SK-N-SH (cell line): ENCODE measurements at regions not wholly inside any gene's neighbourhood (a gene's known extent, or its start where the extent isn't known, plus 50 kb on each side); places are given as distances from the start of the nearest gene placed in this dataset.

Experiments
- CTCF ChIA-PET: fragments of 300-600, 350-600 bp; formaldehyde crosslinking; extraction: SDS; loops from one replicate; lab custom pipeline; 2021; lab: Yijun Ruan, JAX
- POLR2A ChIA-PET: fragments of 350-600 bp; sonication (Branson Sonifier 250); formaldehyde crosslinking; extraction: SDS; loops from one replicate; lab custom pipeline; 2020; ENCODE audit warnings: antibody characterized with exemption, inconsistent platforms; lab: Yijun Ruan, JAX
- DNase-seq: peaks from one replicate; pipeline ENCODE4 v3.0.0; 2012
- H2AFZ ChIP-seq: fragments of 200-600 bp; sonication (generic); 2 replicates; pipeline ENCODE4 v1.8.1; 2016; ENCODE audit warnings: antibody characterized with exemption, mild to moderate bottlenecking, low read depth
- H3F3A ChIP-seq: fragments of 200-600 bp; sonication (generic); replicated peaks from 2 replicates; pipeline ENCODE3; 2016; ENCODE audit warnings: antibody characterized with exemption, mild to moderate bottlenecking; ENCODE audit not compliant: insufficient read depth
- H3K27ac ChIP-seq, 2 experiments: fragments of 200-500 bp in 1 of 2; fragments of 200-600 bp in 1 of 2; sonication (Bioruptor generic) in 1 of 2; sonication (generic), shearing (Covaris generic) in 1 of 2; 2 replicates each; pipeline versions ENCODE4 v1.5.1 to v1.6.1; 2014 to 2016; ENCODE audit warnings: low read depth in 2 of 2, inconsistent platforms in 1 of 2, low read length in 1 of 2, mild to moderate bottlenecking in 1 of 2, mixed read lengths in 1 of 2
- H3K27me3 ChIP-seq: fragments of 200-600 bp; sonication (generic), shearing (Covaris generic); 2 replicates; pipeline ENCODE4 v1.6.1; 2016; ENCODE audit warnings: mixed run types; ENCODE audit not compliant: insufficient read depth
- H3K36me3 ChIP-seq, 2 experiments: fragments of 200-500 bp in 1 of 2; fragments of 200-600 bp in 1 of 2; sonication (Bioruptor generic) in 1 of 2; sonication (generic) in 1 of 2; replicated peaks in 1 of 2; 2 replicates each; pipeline versions ENCODE3 to v1.5.1; 2014 to 2016; ENCODE audit warnings: low read length in 1 of 2, mild to moderate bottlenecking in 1 of 2; ENCODE audit not compliant: insufficient read depth in 2 of 2, control insufficient read depth in 1 of 2
- H3K4me1 ChIP-seq, 2 experiments: fragments of 200-500 bp in 1 of 2; fragments of 200-600 bp in 1 of 2; sonication (Bioruptor generic) in 1 of 2; sonication (generic), shearing (Covaris generic) in 1 of 2; 2 replicates each; pipeline versions ENCODE4 v1.5.1 to v1.6.1; 2014 to 2016; ENCODE audit warnings: low read depth in 1 of 2, low read length in 1 of 2, mixed run types in 1 of 2; ENCODE audit not compliant: insufficient read depth in 2 of 2, control insufficient read depth in 1 of 2
- H3K4me2 ChIP-seq: fragments of 200-600 bp; sonication (generic), shearing (Covaris generic); 2 replicates; pipeline ENCODE4 v1.6.1; 2017; ENCODE audit warnings: mixed run types
- H3K4me3 ChIP-seq, 2 experiments: fragments of 200-500 bp in 1 of 2; fragments of 200-600 bp in 1 of 2; sonication (Bioruptor generic) in 1 of 2; sonication (generic), shearing (Covaris generic) in 1 of 2; 2 replicates each; pipeline versions ENCODE4 v1.5.1 to v1.8.1; 2014 to 2016; ENCODE audit warnings: low read depth in 2 of 2, inconsistent platforms in 1 of 2, low read length in 1 of 2, mild to moderate bottlenecking in 1 of 2, mixed read lengths in 1 of 2, moderate library complexity in 1 of 2
- H3K79me2 ChIP-seq: fragments of 200-600 bp; sonication (generic); 2 replicates; pipeline ENCODE4 v1.8.1; 2017; ENCODE audit warnings: mild to moderate bottlenecking; ENCODE audit not compliant: insufficient read depth
- H3K9ac ChIP-seq: fragments of 200-600 bp; sonication (generic); 2 replicates; pipeline ENCODE4 v1.6.1; 2017; ENCODE audit warnings: mixed run types
- H3K9me2 ChIP-seq: fragments of 200-600 bp; sonication (generic); 2 replicates; pipeline ENCODE4 v1.6.1; 2017; ENCODE audit warnings: mixed run types
- H3K9me3 ChIP-seq: fragments of 200-600 bp; sonication (generic); 2 replicates; pipeline ENCODE4 v1.6.1; 2017; ENCODE audit warnings: mixed run types, mild to moderate bottlenecking, moderate library complexity
- H4K20me1 ChIP-seq: fragments of 200-600 bp; sonication (generic); 2 replicates; pipeline ENCODE4 v1.6.1; 2017; ENCODE audit warnings: mild to moderate bottlenecking, mixed run types; ENCODE audit not compliant: insufficient read depth
- CHD2 ChIP-seq: fragments of 150-350 bp; IDR thresholded peaks from 2 replicates; pipeline ENCODE4 v1.6.1; 2018; ENCODE audit warnings: low read length; ENCODE audit not compliant: partially characterized antibody
- ELF1 ChIP-seq: IDR thresholded peaks from 2 replicates; pipeline ENCODE4 v1.4.0; 2012
- FOSL2 ChIP-seq: IDR thresholded peaks from 2 replicates; pipeline ENCODE4 v1.4.0; 2012; ENCODE audit warnings: low read depth, mild to moderate bottlenecking, moderate library complexity, borderline replicate concordance
- FOXJ3 ChIP-seq: sonication (generic); formaldehyde crosslinking; IDR thresholded peaks from 2 replicates; pipeline ENCODE4 v1.5.1; 2020; ENCODE audit warnings: mild to moderate bottlenecking, missing genetic modification reagents
- GABPA ChIP-seq: IDR thresholded peaks from 2 replicates; pipeline ENCODE4 v1.4.0; 2012; ENCODE audit warnings: low read depth, mild to moderate bottlenecking
- GATA2 ChIP-seq: sonication (generic); formaldehyde crosslinking; IDR thresholded peaks from 2 replicates; pipeline ENCODE4 v1.5.0; 2020; ENCODE audit warnings: mild to moderate bottlenecking, missing genetic modification reagents
- MEF2A ChIP-seq: IDR thresholded peaks from 2 replicates; pipeline ENCODE4 v1.4.0; 2012; ENCODE audit warnings: low read depth, borderline replicate concordance
- NFIC ChIP-seq: IDR thresholded peaks from 2 replicates; pipeline ENCODE4 v1.4.0; 2012; ENCODE audit warnings: borderline replicate concordance
- RAD21 ChIP-seq: IDR thresholded peaks from 2 replicates; pipeline ENCODE4 v1.6.1; 2012; ENCODE audit warnings: mild to moderate bottlenecking, low read length
- RCOR1 ChIP-seq: fragments of 150-350 bp; IDR thresholded peaks from 2 replicates; pipeline ENCODE4 v1.6.1; 2017; ENCODE audit warnings: antibody characterized with exemption, low read length
- RFX5 ChIP-seq: IDR thresholded peaks from 2 replicates; pipeline ENCODE4 v1.6.1; 2012; ENCODE audit warnings: mild to moderate bottlenecking, improper control_type of control experiment, low read length
- SIN3A ChIP-seq: IDR thresholded peaks from 2 replicates; pipeline ENCODE4 v1.6.1; 2012; ENCODE audit warnings: low read depth, mild to moderate bottlenecking, low read length, moderate library complexity, borderline replicate concordance
- TCF12 ChIP-seq: IDR thresholded peaks from 2 replicates; pipeline ENCODE4 v1.4.0; 2012
- YY1 ChIP-seq: IDR thresholded peaks from 2 replicates; pipeline ENCODE4 v1.4.0; 2012; ENCODE audit warnings: low read depth, mild to moderate bottlenecking
- WGBS: methylation state at CpG from one replicate; pipeline ENCODE4 v1.1.6; 2017; ENCODE audit warnings: low lambda C conversion rate; 5-methylcytosine and 5-hydroxymethylcytosine counted together
- TF ChIP-seq, protein P1 (sequence below): IDR thresholded peaks from 2 replicates; pipeline ENCODE4 v1.4.0; 2012; ENCODE audit warnings: low read depth, borderline replicate concordance
- TF ChIP-seq, protein P2 (sequence below): IDR thresholded peaks from 2 replicates; pipeline ENCODE4 v1.4.0; 2012; ENCODE audit warnings: low read depth, borderline replicate concordance
- TF ChIP-seq, protein P3 (sequence below): fragments of 150-350 bp; IDR thresholded peaks from 2 replicates; pipeline ENCODE4 v1.6.1; 2017; ENCODE audit warnings: antibody characterized with exemption, low read length, low read depth, borderline replicate concordance
- TF ChIP-seq, protein P4 (sequence below): fragments of 200-600 bp; sonication (generic); IDR thresholded peaks from 2 replicates; pipeline ENCODE4 v1.6.1; 2017; ENCODE audit warnings: antibody characterized with exemption, mild to moderate bottlenecking, moderate library complexity

DNA sequence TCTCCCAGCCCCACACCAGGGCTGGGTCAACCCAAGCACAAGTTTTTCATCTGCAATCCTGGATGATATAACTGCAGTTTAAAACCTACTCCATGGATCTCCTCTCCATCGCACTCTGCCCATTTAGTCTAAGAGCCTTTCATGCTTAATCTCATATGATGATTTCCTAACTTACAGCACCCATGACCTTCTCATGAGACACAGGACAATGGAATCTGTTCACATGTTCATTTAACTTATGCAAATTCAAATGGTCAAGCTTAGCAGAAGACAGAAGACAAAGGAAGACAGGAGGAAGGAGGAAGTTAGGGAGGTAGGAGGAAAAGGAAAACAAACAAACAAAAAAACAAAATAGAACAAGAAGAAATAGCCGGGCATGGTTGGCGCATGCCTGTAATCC is 64.6 kb upstream of the PNMA1 start:
- CTCF ChIA-PET, result interaction anchor here (0.7 to 4.5 kb wide), 3 partner anchors 8 to 50 kb away, joined by 3 to 23 read pairs (median 3); a partner anchor contains a TSS
- no peak for DNase-seq

DNA sequence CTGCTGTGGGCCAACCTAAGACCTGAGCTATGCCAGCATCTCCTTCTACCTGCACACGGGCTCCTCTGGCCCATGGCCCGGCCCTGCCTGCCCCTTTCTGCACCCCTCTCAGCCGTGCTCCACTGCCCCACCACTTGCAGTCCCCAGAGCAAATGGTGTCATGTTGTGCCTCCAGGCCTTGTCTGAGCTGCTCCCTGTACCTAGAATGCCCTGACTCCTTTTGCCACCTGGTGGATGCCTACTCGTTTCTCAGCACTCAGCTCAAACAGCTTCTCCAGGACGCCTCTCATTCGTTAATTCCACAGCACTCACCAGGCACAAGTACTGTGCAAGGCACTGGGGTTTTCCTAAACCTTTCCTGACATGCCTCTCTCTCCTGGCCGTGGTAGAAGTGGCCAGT is 63.2 kb upstream of the PNMA1 start:
- 90% methylated on average over 7 of the region's 7 CpGs for WGBS
- ChIA-PET POLR2A (no interaction called here), CTCF (interaction anchor here (1.0 to 4.5 kb wide), 4 partner anchors 18 to 49 kb away, joined by 3 to 23 read pairs (median 4); a partner anchor contains a TSS)

More for the DNA sequence above, 64.6 kb upstream of the PNMA1 start:
- no peak overlapping the region for H3K4me2 ChIP-seq
- POLR2A ChIA-PET, result interaction anchor here (0.6 kb wide), 1 partner anchor 11 kb away, joined by 4 read pairs; no protein-coding TSS in a partner anchor
- no peaks in the 10 kb centered on the region for H3K36me3 ChIP-seq
- H3K9me3 ChIP-seq, result no peaks in the 10 kb centered on the region
- peaks cover 91% of the 10 kb centered on the region for H3K79me2 ChIP-seq
- no peak overlapping the region for H3K4me3 ChIP-seq
- no peak for TF ChIP-seq YY1
- no peak for TF ChIP-seq CHD2
- no peak for TF ChIP-seq NFIC
- no peak for TF ChIP-seq RAD21
- no peak for TF ChIP-seq FOXJ3 (CRISPR knock-in tag)
- TF ChIP-seq RCOR1, result no peak
- TF ChIP-seq MEF2A, result no peak
- no peak for TF ChIP-seq RFX5
- TF ChIP-seq, protein P1, sequence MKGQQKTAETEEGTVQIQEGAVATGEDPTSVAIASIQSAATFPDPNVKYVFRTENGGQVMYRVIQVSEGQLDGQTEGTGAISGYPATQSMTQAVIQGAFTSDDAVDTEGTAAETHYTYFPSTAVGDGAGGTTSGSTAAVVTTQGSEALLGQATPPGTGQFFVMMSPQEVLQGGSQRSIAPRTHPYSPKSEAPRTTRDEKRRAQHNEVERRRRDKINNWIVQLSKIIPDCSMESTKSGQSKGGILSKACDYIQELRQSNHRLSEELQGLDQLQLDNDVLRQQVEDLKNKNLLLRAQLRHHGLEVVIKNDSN, result no peak
- TF ChIP-seq GABPA, result no peak
- no peak for TF ChIP-seq ELF1
- TF ChIP-seq TCF12, result no peak
- TF ChIP-seq, protein P2, sequence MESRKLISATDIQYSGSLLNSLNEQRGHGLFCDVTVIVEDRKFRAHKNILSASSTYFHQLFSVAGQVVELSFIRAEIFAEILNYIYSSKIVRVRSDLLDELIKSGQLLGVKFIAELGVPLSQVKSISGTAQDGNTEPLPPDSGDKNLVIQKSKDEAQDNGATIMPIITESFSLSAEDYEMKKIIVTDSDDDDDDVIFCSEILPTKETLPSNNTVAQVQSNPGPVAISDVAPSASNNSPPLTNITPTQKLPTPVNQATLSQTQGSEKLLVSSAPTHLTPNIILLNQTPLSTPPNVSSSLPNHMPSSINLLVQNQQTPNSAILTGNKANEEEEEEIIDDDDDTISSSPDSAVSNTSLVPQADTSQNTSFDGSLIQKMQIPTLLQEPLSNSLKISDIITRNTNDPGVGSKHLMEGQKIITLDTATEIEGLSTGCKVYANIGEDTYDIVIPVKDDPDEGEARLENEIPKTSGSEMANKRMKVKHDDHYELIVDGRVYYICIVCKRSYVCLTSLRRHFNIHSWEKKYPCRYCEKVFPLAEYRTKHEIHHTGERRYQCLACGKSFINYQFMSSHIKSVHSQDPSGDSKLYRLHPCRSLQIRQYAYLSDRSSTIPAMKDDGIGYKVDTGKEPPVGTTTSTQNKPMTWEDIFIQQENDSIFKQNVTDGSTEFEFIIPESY, result no peak
- H2AFZ ChIP-seq, result no peak overlapping the region
- H3K27me3 ChIP-seq, result no peaks in the 10 kb centered on the region
- no peaks in the 10 kb centered on the region for H3K9me2 ChIP-seq
- H3K4me1 ChIP-seq, result peaks cover 3 to 9% of the 10 kb centered on the region in 2 experiments; a peak in 2 of 4 replicates
- WGBS, result 100% methylated on average over 3 of the region's 3 CpGs
- peaks cover 32% of the 10 kb centered on the region for H4K20me1 ChIP-seq
- H3F3A ChIP-seq, result no peaks in the 10 kb centered on the region
- H3K9ac ChIP-seq, result no peak overlapping the region
- no peak overlapping the region for H3K27ac ChIP-seq

More for the DNA sequence above, 63.2 kb upstream of the PNMA1 start:
- peaks cover 91% of the 10 kb centered on the region for H3K79me2 ChIP-seq
- TF ChIP-seq, protein P1, result no peak
- TF ChIP-seq, protein P3, sequence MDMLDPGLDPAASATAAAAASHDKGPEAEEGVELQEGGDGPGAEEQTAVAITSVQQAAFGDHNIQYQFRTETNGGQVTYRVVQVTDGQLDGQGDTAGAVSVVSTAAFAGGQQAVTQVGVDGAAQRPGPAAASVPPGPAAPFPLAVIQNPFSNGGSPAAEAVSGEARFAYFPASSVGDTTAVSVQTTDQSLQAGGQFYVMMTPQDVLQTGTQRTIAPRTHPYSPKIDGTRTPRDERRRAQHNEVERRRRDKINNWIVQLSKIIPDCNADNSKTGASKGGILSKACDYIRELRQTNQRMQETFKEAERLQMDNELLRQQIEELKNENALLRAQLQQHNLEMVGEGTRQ, result no peak
- TF ChIP-seq FOSL2 (no peak), ELF1 (no peak), SIN3A (no peak), NFIC (no peak), GATA2 (CRISPR knock-in tag) (no peak)
- TF ChIP-seq, protein P4, sequence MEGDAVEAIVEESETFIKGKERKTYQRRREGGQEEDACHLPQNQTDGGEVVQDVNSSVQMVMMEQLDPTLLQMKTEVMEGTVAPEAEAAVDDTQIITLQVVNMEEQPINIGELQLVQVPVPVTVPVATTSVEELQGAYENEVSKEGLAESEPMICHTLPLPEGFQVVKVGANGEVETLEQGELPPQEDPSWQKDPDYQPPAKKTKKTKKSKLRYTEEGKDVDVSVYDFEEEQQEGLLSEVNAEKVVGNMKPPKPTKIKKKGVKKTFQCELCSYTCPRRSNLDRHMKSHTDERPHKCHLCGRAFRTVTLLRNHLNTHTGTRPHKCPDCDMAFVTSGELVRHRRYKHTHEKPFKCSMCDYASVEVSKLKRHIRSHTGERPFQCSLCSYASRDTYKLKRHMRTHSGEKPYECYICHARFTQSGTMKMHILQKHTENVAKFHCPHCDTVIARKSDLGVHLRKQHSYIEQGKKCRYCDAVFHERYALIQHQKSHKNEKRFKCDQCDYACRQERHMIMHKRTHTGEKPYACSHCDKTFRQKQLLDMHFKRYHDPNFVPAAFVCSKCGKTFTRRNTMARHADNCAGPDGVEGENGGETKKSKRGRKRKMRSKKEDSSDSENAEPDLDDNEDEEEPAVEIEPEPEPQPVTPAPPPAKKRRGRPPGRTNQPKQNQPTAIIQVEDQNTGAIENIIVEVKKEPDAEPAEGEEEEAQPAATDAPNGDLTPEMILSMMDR, result no peak
- TF ChIP-seq, all 33 proteins: peak for 0
- H2AFZ ChIP-seq, result no peak overlapping the region
- no peak overlapping the region for H3K9ac ChIP-seq
- no peaks in the 10 kb centered on the region for H3K9me3 ChIP-seq
- H3K9me2 ChIP-seq, result no peaks in the 10 kb centered on the region
- peaks cover 0 to 8% of the 10 kb centered on the region in 2 experiments for H3K4me1 ChIP-seq
- no peaks in the 10 kb centered on the region for H3K27me3 ChIP-seq
- no peak overlapping the region for H3K4me3 ChIP-seq
- H4K20me1 ChIP-seq, result peaks cover 36% of the 10 kb centered on the region
- H3K36me3 ChIP-seq, result no peaks in the 10 kb centered on the region
- no peaks in the 10 kb centered on the region for H3F3A ChIP-seq
- no peak for DNase-seq
- H3K4me2 ChIP-seq, result no peak overlapping the region
- H3K27ac ChIP-seq, result no peak overlapping the region
